ENCODE measurements at regions not wholly inside any gene's neighbourhood (a gene's known extent, or its start where the extent isn't known, plus 50 kb on each side); places are given as distances from the start of the nearest gene placed in this dataset.
"Not testable (repeated sequence)": the region's sequence is repeated elsewhere in the genome, so short reads cannot be mapped to it uniquely, and the experiment has no call there.

DNA sequence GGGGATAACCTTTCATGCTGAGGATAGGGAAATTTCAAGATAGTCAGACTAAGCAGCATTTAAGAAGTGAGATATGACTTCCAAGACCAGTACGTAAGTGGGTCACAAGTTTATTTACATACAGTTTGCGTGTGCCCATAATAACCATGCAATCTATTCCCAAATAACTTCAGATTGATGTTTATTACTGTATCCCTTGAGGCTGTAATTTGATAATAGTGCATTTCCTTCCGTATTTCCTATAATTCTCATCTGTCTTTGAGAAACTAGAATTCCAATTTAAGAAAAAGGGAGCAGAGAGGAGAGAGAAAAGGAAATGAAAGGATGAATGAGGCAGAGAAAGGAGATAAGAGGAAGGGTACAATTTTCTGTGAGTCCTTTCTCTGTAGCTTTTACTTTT lies 1073.1 kb downstream of the EPHA3 start (continued):
- TF ChIP-seq, protein P1, sequence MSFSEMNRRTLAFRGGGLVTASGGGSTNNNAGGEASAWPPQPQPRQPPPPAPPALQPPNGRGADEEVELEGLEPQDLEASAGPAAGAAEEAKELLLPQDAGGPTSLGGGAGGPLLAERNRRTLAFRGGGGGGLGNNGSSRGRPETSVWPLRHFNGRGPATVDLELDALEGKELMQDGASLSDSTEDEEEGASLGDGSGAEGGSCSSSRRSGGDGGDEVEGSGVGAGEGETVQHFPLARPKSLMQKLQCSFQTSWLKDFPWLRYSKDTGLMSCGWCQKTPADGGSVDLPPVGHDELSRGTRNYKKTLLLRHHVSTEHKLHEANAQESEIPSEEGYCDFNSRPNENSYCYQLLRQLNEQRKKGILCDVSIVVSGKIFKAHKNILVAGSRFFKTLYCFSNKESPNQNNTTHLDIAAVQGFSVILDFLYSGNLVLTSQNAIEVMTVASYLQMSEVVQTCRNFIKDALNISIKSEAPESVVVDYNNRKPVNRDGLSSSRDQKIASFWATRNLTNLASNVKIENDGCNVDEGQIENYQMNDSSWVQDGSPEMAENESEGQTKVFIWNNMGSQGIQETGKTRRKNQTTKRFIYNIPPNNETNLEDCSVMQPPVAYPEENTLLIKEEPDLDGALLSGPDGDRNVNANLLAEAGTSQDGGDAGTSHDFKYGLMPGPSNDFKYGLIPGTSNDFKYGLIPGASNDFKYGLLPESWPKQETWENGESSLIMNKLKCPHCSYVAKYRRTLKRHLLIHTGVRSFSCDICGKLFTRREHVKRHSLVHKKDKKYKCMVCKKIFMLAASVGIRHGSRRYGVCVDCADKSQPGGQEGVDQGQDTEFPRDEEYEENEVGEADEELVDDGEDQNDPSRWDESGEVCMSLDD (tag by site-specific recombination; IDR thresholded peaks at IDR 0.05), result no peak
- TF ChIP-seq ZFHX2 (tag by site-specific recombination; conservative IDR thresholded peaks at IDR 0.05) (no peak), ZNF266 (tag by site-specific recombination; IDR thresholded peaks at IDR 0.05; ENCODE audit: low read depth) (no peak), ZNF610 (tag by site-specific recombination; IDR thresholded peaks at IDR 0.05; ENCODE audit: borderline replicate concordance) (no peak), KLF1 (tag by site-specific recombination; IDR thresholded peaks at IDR 0.05) (no peak)

DNA sequence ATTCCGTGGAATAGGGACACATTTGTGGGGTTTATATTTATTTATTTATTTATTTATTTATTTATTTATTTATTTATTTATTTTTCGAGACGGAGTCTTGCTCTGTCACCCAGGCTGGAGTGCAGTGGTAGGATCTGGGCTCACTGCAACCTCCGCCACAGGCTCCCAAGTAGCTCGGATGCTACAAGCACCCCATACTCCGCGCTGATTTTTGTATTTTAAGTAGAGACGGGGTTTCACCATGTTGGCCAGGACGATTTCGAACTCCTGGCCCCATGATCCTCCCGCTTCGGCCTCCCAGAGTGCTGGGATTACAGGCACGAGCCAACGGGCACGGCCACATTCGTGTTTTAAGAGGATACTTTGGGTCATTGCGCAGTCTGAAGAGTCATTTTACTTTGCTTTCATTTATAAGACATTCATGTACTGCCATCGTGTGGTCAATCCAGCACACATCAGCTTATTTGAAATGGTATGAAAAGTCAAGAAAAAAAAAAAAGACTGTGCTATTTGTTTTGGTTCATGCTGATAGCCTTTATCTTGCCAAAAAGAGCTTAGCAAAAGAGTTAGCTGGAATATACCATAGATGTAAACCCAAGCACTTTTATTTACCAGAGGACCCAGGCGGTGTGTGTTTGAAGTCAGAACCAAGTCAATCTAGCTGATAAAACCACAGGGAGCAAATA lies 1075.0 kb downstream of the EPHA3 start:
- H3K27ac ChIP-seq (ENCODE audit: extremely low read depth, low read depth, low read length); H3K4me3 ChIP-seq (ENCODE audit: low read depth, low read length): not testable (repeated sequence)
- peak; percentile 83 for TF ChIP-seq ZNF140 (tag by site-specific recombination; IDR thresholded peaks at IDR 0.05)
- TF ChIP-seq ZNF560 (tag by site-specific recombination; IDR thresholded peaks at IDR 0.05; ENCODE audit: borderline replicate concordance), result peak; percentile 51; the same call in 1 of the 2 replicates
- peak; percentile 84; the same call in 1 of the 2 replicates for TF ChIP-seq ZNF138 (tag by site-specific recombination; IDR thresholded peaks at IDR 0.05; ENCODE audit: borderline replicate concordance)
- TF ChIP-seq ZNF530 (tag by site-specific recombination; IDR thresholded peaks at IDR 0.05; ENCODE audit: low read depth), result peak; percentile 67; the same call in 1 of the 2 replicates
- peak; percentile 81 for TF ChIP-seq ZNF433 (tag by site-specific recombination; IDR thresholded peaks at IDR 0.05; ENCODE audit: low read depth)
- peak; percentile 88 for TF ChIP-seq ZNF555 (tag by site-specific recombination; conservative IDR thresholded peaks at IDR 0.05)
- TF ChIP-seq GLIS1 (tag by site-specific recombination; IDR thresholded peaks at IDR 0.05), result peak; percentile 21; the same call in 1 of the 2 replicates
- TF ChIP-seq ZNF266 (tag by site-specific recombination; IDR thresholded peaks at IDR 0.05; ENCODE audit: low read depth), result peak; percentile 56; the same call in 1 of the 2 replicates
- TF ChIP-seq ZBTB17 (tag by site-specific recombination; IDR thresholded peaks at IDR 0.05), result peak; percentile 25; the same call in 1 of the 2 replicates
- TF ChIP-seq, protein P2, sequence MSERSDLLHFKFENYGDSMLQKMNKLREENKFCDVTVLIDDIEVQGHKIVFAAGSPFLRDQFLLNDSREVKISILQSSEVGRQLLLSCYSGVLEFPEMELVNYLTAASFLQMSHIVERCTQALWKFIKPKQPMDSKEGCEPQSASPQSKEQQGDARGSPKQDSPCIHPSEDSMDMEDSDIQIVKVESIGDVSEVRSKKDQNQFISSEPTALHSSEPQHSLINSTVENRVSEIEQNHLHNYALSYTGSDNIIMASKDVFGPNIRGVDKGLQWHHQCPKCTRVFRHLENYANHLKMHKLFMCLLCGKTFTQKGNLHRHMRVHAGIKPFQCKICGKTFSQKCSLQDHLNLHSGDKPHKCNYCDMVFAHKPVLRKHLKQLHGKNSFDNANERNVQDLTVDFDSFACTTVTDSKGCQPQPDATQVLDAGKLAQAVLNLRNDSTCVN (tag by site-specific recombination; optimal IDR thresholded peaks at IDR 0.05), result peak; percentile 32
- TF ChIP-seq RBAK (tag by site-specific recombination; IDR thresholded peaks at IDR 0.05), result 0 out of 2 replicates have a peak, but pooled peaks have one; percentile 53
- 0 out of 2 replicates have a peak, but pooled peaks have one; percentile 22 for TF ChIP-seq ZNF791 (tag by site-specific recombination; IDR thresholded peaks at IDR 0.05)
- TF ChIP-seq, protein P3, sequence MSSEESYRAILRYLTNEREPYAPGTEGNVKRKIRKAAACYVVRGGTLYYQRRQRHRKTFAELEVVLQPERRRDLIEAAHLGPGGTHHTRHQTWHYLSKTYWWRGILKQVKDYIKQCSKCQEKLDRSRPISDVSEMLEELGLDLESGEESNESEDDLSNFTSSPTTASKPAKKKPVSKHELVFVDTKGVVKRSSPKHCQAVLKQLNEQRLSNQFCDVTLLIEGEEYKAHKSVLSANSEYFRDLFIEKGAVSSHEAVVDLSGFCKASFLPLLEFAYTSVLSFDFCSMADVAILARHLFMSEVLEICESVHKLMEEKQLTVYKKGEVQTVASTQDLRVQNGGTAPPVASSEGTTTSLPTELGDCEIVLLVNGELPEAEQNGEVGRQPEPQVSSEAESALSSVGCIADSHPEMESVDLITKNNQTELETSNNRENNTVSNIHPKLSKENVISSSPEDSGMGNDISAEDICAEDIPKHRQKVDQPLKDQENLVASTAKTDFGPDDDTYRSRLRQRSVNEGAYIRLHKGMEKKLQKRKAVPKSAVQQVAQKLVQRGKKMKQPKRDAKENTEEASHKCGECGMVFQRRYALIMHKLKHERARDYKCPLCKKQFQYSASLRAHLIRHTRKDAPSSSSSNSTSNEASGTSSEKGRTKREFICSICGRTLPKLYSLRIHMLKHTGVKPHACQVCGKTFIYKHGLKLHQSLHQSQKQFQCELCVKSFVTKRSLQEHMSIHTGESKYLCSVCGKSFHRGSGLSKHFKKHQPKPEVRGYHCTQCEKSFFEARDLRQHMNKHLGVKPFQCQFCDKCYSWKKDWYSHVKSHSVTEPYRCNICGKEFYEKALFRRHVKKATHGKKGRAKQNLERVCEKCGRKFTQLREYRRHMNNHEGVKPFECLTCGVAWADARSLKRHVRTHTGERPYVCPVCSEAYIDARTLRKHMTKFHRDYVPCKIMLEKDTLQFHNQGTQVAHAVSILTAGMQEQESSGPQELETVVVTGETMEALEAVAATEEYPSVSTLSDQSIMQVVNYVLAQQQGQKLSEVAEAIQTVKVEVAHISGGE (tag by site-specific recombination; conservative IDR thresholded peaks at IDR 0.05; ENCODE audit: low read depth), result peak; percentile 78
- TF ChIP-seq ZNF394 (tag by site-specific recombination; IDR thresholded peaks at IDR 0.05; ENCODE audit: borderline replicate concordance), result peak; percentile 92
- peak; percentile 76; the same call in 1 of the 2 replicates for TF ChIP-seq ZNF19 (tag by site-specific recombination; IDR thresholded peaks at IDR 0.05; ENCODE audit: low read depth)
- peak; percentile 72 for TF ChIP-seq ZBTB8A (tag by site-specific recombination; IDR thresholded peaks at IDR 0.05)
- TF ChIP-seq, protein P4, sequence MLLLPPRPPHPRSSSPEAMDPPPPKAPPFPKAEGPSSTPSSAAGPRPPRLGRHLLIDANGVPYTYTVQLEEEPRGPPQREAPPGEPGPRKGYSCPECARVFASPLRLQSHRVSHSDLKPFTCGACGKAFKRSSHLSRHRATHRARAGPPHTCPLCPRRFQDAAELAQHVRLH (tag by site-specific recombination; IDR thresholded peaks at IDR 0.05), result peak; percentile 56; the same call in 1 of the 2 replicates
- TF ChIP-seq ZNF426 (tag by site-specific recombination; IDR thresholded peaks at IDR 0.05), result peak; percentile 90
- peak; percentile 77 for TF ChIP-seq ZNF623 (tag by site-specific recombination; IDR thresholded peaks at IDR 0.05)
- peak; percentile 32 for TF ChIP-seq ZNF654 (tag by site-specific recombination; IDR thresholded peaks at IDR 0.05; ENCODE audit: low read depth)
- peak; percentile 69; the same call in 1 of the 2 replicates for TF ChIP-seq ZNF558 (tag by site-specific recombination; IDR thresholded peaks at IDR 0.05)

More for the DNA sequence above, 1075.0 kb downstream of the EPHA3 start:
- H3K4me1 ChIP-seq (ENCODE audit: control insufficient read depth, insufficient read depth, low read length); H3K9me3 ChIP-seq (ENCODE audit: control insufficient read depth, insufficient read depth, low read depth, low read length); POLR2A ChIA-PET; H3K36me3 ChIP-seq (ENCODE audit: control insufficient read depth in 2 of 2, insufficient read depth in 1 of 2, low read length in 2 of 2): not testable (repeated sequence)
- CTCF ChIA-PET, result interaction anchor here (0.6 to 0.9 kb wide), 2 partner anchors 91 to 1984 kb away, joined by 3 read pairs; no protein-coding TSS in a partner anchor

Measured in HEK293 (cell line).